ENCODE measurements at regions not wholly inside any gene's neighbourhood (a gene's known extent, or its start where the extent isn't known, plus 50 kb on each side); places are given as distances from the start of the nearest gene placed in this dataset.

- TF ChIP-seq POLR2AphosphoS5 (IDR thresholded peaks at IDR 0.05; ENCODE audit: low read depth, low read length) (no peak), TAF1 (IDR thresholded peaks at IDR 0.05; ENCODE audit: borderline replicate concordance, insufficient read depth, low read length) (no peak), REST (IDR thresholded peaks at IDR 0.05; ENCODE audit: insufficient read depth in 1 of 2, low read depth in 2 of 2, low read length in 2 of 2) (no peak), SIN3A (IDR thresholded peaks at IDR 0.05; ENCODE audit: borderline replicate concordance, insufficient read depth, low read length) (no peak)
Measured at GRCh38 chr18:37721544-37722522, 156.2 kb upstream of the CELF4 start.

All from PFSK-1 (cell line).